ENCODE measurements at regions not wholly inside any gene's neighbourhood (a gene's known extent, or its start where the extent isn't known, plus 50 kb on each side); places are given as distances from the start of the nearest gene placed in this dataset.

- no peak for DNase-seq
Measured at GRCh38 chr7:8380130-8380529, 53.3 kb upstream of the NXPH1 start.

GRCh38 chr7:8382004-8382730 lies 51.2 kb upstream of the NXPH1 start:
- no peak for DNase-seq
